ENCODE measurements at regions not wholly inside any gene's neighbourhood (a gene's known extent, or its start where the extent isn't known, plus 50 kb on each side); places are given as distances from the start of the nearest gene placed in this dataset.

DNA sequence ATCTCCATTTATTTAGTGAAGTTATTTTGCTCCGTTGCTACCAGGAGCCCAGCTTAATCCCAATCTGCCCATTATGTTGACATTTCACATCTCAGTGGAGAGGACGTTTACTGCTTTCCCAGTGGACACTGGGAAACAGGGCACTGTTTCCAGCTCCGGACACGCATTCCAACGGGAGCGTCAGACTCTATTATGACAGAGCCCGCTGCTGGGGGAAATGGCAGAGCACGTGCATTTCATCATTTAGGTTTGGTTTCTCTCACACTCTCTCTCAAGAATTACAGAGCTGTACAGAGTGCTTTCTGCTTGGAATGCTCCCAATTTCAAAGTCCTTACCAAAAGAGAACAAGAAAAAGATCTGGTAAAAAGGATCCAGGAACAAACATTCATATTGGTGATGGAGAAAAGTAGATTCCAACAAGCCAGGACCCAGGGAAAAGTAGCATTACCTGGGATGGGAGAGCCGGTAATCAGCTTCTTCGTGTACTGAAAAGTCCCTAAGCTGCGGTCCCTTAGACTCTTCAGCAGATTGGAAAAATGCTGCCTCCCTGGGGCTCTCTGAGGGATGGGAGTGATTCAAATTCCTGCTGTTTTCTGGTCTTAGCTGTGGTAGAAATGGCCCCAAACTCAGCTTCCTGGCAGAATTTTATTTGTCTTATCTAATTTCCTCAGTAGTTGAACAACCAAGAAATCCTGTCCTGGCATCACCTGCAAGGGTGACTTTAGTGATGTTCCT, 136.0 kb upstream of the THBS1 start:
- no peak overlapping the region for H3K27ac ChIP-seq (ENCODE audit: low read length)
- H3K4me2 ChIP-seq (ENCODE audit: low read length): no peak overlapping the region
- no peaks in the 10 kb centered on the region for H3K79me2 ChIP-seq (replicated peaks; ENCODE audit: insufficient read depth, low read length)
- no peaks in the 10 kb centered on the region for H3K9me3 ChIP-seq (ENCODE audit: low read length)
- no peak overlapping the region for H3K4me3 ChIP-seq (ENCODE audit: low read length)
- no peaks in the 10 kb centered on the region for H3K9me2 ChIP-seq (ENCODE audit: insufficient read depth, low read length)
- H3K36me3 ChIP-seq (ENCODE audit: insufficient read depth, low read length): no peaks in the 10 kb centered on the region
- no peaks in the 10 kb centered on the region for H3K27me3 ChIP-seq (ENCODE audit: insufficient read depth, low read depth, low read length)
- H4K20me1 ChIP-seq (ENCODE audit: insufficient read depth): no peaks in the 10 kb centered on the region
- no peak overlapping the region for H3K9ac ChIP-seq (ENCODE audit: low read length)
- H3F3A ChIP-seq (ENCODE audit: insufficient read depth, low read length, poor library complexity, severe bottlenecking): no peaks in the 10 kb centered on the region
- no peak overlapping the region for H2AFZ ChIP-seq (ENCODE audit: low read depth, low read length)
- TF ChIP-seq, protein P1, sequence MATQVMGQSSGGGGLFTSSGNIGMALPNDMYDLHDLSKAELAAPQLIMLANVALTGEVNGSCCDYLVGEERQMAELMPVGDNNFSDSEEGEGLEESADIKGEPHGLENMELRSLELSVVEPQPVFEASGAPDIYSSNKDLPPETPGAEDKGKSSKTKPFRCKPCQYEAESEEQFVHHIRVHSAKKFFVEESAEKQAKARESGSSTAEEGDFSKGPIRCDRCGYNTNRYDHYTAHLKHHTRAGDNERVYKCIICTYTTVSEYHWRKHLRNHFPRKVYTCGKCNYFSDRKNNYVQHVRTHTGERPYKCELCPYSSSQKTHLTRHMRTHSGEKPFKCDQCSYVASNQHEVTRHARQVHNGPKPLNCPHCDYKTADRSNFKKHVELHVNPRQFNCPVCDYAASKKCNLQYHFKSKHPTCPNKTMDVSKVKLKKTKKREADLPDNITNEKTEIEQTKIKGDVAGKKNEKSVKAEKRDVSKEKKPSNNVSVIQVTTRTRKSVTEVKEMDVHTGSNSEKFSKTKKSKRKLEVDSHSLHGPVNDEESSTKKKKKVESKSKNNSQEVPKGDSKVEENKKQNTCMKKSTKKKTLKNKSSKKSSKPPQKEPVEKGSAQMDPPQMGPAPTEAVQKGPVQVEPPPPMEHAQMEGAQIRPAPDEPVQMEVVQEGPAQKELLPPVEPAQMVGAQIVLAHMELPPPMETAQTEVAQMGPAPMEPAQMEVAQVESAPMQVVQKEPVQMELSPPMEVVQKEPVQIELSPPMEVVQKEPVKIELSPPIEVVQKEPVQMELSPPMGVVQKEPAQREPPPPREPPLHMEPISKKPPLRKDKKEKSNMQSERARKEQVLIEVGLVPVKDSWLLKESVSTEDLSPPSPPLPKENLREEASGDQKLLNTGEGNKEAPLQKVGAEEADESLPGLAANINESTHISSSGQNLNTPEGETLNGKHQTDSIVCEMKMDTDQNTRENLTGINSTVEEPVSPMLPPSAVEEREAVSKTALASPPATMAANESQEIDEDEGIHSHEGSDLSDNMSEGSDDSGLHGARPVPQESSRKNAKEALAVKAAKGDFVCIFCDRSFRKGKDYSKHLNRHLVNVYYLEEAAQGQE (IDR thresholded peaks at IDR 0.05; ENCODE audit: borderline replicate concordance): no peak
- TF ChIP-seq EZH2 (IDR thresholded peaks at IDR 0.05; ENCODE audit: borderline replicate concordance, insufficient read depth, low read length, poor library complexity, severe bottlenecking) (no peak), POLR2AphosphoS5 (IDR thresholded peaks at IDR 0.05) (no peak), MXI1 (conservative IDR thresholded peaks at IDR 0.05; ENCODE audit: poor library complexity, severe bottlenecking) (no peak), RAD21 (conservative IDR thresholded peaks at IDR 0.05) (no peak), EP300 (conservative IDR thresholded peaks at IDR 0.05; ENCODE audit: poor library complexity, severe bottlenecking) (no peak), SMC3 (conservative IDR thresholded peaks at IDR 0.05; ENCODE audit: poor library complexity) (no peak)

DNA sequence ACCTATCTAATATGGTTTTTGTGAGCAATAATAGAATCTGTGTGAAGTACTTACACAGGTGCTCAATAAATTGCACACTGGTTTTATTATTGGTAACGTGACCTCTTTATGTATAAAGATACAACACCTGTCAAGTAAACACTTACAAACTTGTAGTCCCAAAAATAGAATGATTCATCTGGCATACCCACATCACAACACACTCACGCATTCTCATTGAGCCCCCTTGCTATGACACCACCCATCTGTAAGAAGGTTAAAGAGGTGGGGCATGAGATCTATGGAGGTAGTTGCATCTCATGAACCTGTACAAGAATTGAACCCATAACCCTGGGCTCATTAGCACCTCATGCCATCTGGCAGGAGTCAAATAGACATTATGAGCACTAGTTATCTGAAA, 134.9 kb upstream of the THBS1 start:
- no peaks in the 10 kb centered on the region for H3K79me2 ChIP-seq (replicated peaks; ENCODE audit: insufficient read depth, low read length)
- H3K9ac ChIP-seq (ENCODE audit: low read length): no peak overlapping the region
- H3K4me2 ChIP-seq (ENCODE audit: low read length): no peak overlapping the region
- TF ChIP-seq EP300 (conservative IDR thresholded peaks at IDR 0.05; ENCODE audit: poor library complexity, severe bottlenecking): no peak
- TF ChIP-seq MXI1 (conservative IDR thresholded peaks at IDR 0.05; ENCODE audit: poor library complexity, severe bottlenecking): no peak
- TF ChIP-seq, protein P1 (IDR thresholded peaks at IDR 0.05; ENCODE audit: borderline replicate concordance): no peak
- TF ChIP-seq SMC3 (conservative IDR thresholded peaks at IDR 0.05; ENCODE audit: poor library complexity): no peak
- no peak for TF ChIP-seq RAD21 (conservative IDR thresholded peaks at IDR 0.05)
- no peak for TF ChIP-seq EZH2 (IDR thresholded peaks at IDR 0.05; ENCODE audit: borderline replicate concordance, insufficient read depth, low read length, poor library complexity, severe bottlenecking)
- TF ChIP-seq, protein P2, sequence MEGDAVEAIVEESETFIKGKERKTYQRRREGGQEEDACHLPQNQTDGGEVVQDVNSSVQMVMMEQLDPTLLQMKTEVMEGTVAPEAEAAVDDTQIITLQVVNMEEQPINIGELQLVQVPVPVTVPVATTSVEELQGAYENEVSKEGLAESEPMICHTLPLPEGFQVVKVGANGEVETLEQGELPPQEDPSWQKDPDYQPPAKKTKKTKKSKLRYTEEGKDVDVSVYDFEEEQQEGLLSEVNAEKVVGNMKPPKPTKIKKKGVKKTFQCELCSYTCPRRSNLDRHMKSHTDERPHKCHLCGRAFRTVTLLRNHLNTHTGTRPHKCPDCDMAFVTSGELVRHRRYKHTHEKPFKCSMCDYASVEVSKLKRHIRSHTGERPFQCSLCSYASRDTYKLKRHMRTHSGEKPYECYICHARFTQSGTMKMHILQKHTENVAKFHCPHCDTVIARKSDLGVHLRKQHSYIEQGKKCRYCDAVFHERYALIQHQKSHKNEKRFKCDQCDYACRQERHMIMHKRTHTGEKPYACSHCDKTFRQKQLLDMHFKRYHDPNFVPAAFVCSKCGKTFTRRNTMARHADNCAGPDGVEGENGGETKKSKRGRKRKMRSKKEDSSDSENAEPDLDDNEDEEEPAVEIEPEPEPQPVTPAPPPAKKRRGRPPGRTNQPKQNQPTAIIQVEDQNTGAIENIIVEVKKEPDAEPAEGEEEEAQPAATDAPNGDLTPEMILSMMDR (IDR thresholded peaks at IDR 0.05; ENCODE audit: poor library complexity, severe bottlenecking): no peak
- no peak for TF ChIP-seq POLR2AphosphoS5 (IDR thresholded peaks at IDR 0.05)
- no peak for TF ChIP-seq TAF1 (IDR thresholded peaks at IDR 0.05; ENCODE audit: low read depth)
- H3K36me3 ChIP-seq (ENCODE audit: insufficient read depth, low read length): no peaks in the 10 kb centered on the region
- no peaks in the 10 kb centered on the region for H4K20me1 ChIP-seq (ENCODE audit: insufficient read depth)
- no peak overlapping the region for H3K4me3 ChIP-seq (ENCODE audit: low read length)
- no peaks in the 10 kb centered on the region for H3F3A ChIP-seq (ENCODE audit: insufficient read depth, low read length, poor library complexity, severe bottlenecking)
- no peaks in the 10 kb centered on the region for H3K9me2 ChIP-seq (ENCODE audit: insufficient read depth, low read length)
- no peaks in the 10 kb centered on the region for H3K27me3 ChIP-seq (ENCODE audit: insufficient read depth, low read depth, low read length)
- H3K27ac ChIP-seq (ENCODE audit: low read length): no peak overlapping the region
- H3K9me3 ChIP-seq (ENCODE audit: low read length): no peaks in the 10 kb centered on the region
- H2AFZ ChIP-seq (ENCODE audit: low read depth, low read length): no peak overlapping the region
